DMS79 treated with DMSO at 0.1 percent for 48 hours (cell line): ENCODE measurements at regions not wholly inside any gene's neighbourhood (a gene's known extent, or its start where the extent isn't known, plus 50 kb on each side); places are given as distances from the start of the nearest gene placed in this dataset.
A peak's percentile ranks its signal among the peaks of the same experiment; 100 is the strongest.
"Not testable (repeated sequence)": the region's sequence is repeated elsewhere in the genome, so short reads cannot be mapped to it uniquely, and the experiment has no call there.

Experiments
- DNase-seq: peaks from one replicate; lab custom pipeline; 2025; lab: John Stamatoyannopoulos, UW

GRCh38 chr21:35399002-35399530 is 350.0 kb upstream of the RUNX1 start:
- DNase-seq, result peak; percentile 23

GRCh38 chr21:35398346-35398982 is 349.4 kb upstream of the RUNX1 start:
- peak; percentile 22 for DNase-seq

- DNase-seq, result no peak
Observed at GRCh38 chr21:35397781-35398180, 348.7 kb upstream of the RUNX1 start.

DNA sequence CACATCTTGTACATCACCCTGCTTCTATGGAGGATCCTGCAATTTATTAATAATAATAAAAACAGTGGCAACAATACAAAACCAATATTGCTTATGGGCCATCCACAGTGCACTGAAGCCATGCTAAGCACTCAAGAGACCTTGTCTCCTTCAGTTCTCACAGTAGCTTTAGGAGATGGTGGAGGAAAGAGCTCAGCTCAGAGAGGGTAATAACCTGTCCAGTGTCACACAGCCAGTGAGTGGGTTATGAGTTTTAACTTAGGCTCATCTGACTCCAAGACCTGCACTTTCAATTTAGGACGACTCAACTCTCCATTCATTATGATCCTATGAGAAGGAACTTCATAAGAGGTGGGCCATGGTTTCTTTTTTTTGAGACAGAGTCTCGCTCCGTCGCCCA is 347.6 kb upstream of the RUNX1 start:
- DNase-seq, result no peak

DNA sequence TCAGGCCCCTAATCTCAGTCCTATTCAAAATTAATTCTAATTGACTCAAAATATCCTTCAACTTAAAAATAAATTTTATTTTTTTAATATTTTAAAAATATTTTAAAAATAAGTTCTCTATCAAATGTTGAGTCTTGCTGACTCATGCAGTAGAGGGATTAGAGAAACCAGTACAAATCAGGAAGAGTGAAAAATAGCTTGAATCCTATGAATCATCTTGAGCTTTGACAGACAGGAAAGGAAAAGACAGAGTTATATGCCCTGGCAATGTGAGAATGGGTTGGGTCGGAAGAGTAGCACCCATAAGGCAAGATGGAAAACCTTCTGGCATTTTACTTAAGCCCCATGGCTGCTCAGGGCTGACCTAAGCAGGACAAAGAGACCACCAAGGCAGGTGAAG is 346.6 kb upstream of the RUNX1 start:
- no peak for DNase-seq

DNA sequence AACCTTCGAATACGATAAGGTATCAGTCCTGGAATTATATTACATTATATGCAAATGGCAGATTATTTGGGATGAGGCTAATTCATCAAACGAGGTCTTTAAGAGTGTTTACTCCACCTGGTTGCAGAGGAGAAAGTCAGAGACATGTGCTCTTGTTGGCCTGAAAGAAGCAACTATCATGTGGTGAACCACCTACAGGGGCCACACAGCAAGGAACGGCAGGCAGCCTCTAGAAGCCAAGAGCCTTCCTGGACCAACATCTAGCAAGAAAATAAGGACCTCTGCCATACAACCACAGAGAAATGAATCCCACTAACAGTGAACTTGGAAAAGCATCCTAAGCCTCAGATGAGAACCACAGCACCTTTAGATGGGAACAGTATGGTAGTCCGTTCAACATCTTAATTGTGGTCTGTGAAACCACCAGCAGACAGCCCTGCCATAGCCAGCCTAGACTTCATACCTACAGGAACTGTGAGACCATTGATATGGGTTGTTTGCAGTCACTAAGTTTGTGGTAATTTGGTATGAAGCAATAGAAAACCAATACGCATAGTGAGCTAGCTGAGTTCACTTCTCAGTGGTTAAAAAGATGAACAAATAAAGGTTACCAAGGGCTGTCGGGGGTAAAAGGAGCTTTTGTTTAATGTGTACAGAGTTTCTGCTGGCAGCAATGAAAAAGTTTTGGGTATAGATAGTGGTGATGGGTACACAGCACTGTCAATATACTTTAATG is 345.7 kb upstream of the RUNX1 start:
- no peak for DNase-seq

- DNase-seq, result no peak
Observed at GRCh38 chr21:35394049-35394448, 344.9 kb upstream of the RUNX1 start.

GRCh38 chr21:35390013-35390776 is 341.1 kb upstream of the RUNX1 start:
- peak; percentile 82 for DNase-seq

DNA sequence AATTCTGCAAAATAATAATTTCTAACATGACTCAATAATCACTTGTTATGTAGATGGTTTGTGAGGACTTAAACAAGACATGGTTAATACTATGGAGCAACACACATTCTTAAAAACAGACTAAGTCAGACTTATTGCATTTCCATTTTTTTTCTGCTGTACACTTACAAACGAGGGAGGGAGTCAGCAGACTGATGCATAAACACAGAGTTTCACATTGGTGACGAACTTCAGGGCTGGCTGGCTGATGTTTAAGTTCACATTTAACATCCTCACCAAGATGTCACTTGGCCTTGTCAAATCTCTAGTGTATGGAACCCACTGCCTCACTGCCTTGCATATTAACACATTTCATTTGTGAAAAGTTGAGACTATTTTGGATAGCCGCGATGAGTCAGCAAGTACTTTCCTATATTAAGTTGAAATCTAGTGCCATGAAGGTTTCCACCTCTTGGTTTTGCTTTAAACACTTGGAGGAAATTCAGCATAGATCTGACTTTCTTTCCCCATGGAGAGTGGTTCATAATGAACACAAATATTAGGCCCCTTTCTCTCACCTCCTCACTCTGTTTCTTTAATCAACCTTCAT is 337.5 kb upstream of the RUNX1 start:
- no peak for DNase-seq

GRCh38 chr21:35384375-35384774 is 335.3 kb upstream of the RUNX1 start:
- no peak for DNase-seq

DNA sequence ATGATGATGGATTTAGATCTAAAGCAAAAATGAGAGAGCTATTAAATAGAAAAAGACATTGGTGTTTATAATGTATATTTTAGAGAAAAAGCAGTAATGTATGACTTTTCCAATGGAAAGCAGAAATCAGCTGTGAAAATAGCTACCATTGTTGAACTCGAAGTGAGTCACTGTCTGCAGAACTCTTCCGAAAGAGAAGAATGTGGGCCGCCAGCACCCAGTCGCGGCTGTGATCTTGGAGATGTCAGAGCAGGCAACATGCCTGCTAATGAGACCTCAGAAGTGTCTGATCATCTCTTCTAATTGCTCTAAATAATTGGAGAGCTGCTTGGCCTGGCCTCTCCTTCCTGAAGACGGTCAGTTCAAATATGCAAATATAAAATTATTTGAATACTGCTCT is 333.6 kb upstream of the RUNX1 start:
- no peak for DNase-seq

DNA sequence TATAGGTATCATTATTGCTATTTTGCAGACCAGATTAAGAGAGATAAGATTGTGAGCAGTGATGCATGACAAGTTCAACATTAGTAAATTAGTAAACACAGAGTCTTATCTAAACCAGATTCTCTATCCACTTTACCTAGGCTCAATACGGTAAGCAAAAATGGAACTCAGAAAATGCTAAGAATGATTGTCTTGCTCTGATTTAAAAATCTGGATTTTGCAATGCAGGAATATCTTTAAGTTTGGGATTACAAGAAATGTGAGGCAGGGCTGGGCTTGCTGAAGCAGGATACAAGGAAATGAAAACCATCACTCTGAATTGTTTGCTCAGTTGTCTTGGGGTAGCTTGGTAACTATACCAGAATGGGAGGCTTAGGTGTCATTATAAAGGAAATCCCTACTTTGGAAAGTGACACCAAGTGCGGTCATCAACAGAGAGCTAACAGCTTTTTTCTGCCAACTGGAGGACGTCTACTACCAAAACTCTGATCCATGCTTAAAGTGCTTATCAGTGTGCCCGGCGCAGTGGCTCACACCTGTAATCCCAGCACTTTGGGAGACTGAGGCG is 332.7 kb upstream of the RUNX1 start:
- no peak for DNase-seq

DNA sequence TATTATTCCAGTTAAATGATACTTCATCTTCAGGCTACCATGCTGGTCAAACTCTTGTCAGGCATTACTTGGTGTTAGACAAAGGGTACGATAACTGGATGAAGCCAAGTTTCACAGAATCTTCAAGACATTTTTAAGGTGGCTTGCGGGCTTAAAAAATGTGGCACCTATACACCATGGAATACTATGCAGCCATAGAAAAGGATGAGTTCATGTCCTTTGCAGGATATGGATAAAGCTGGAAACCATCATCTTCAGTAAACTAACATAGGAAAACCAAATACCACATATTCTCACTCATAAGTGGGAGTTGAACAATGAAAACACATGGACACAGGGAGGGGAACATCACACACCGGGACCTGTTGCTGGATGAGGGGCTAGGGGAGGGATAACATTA is 331.2 kb upstream of the RUNX1 start:
- not testable (repeated sequence) for DNase-seq

GRCh38 chr21:35378881-35379280 is 329.8 kb upstream of the RUNX1 start:
- no peak for DNase-seq

- DNase-seq, result no peak
Observed at GRCh38 chr21:35377505-35378090, 328.5 kb upstream of the RUNX1 start.

DNA sequence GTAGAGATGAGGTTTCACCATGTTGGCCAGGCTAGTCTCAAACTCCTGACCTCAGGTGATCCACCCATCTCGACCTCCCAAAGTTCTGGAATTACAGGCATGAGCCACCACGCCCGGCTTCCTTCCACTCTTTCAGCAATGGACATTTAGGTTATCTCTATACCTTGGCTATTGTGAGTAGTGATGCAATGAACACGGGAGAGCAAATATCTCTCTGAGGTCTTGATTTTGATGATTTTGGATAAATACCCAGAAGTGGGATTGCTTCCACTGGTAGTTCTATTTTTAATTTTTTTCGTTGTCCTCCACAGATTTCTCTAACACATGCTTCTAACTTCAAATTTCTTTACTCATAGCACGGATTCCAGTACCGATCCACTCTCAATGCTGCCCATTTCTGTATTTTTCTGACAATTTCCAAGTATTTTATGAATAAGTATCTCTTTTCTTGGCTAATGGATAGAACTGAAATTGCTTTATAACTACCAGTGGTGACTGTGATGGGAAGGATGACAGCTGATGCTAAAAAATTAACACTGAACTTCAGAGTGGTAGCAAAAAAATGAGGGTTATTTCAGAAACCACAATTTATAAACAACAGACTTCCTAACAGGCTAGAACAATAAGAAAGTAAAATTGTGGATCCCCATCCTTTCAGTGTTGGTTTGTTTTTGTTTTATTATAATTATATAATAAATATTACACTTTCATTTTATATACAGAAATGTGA is 327.5 kb upstream of the RUNX1 start:
- DNase-seq, result no peak

DNA sequence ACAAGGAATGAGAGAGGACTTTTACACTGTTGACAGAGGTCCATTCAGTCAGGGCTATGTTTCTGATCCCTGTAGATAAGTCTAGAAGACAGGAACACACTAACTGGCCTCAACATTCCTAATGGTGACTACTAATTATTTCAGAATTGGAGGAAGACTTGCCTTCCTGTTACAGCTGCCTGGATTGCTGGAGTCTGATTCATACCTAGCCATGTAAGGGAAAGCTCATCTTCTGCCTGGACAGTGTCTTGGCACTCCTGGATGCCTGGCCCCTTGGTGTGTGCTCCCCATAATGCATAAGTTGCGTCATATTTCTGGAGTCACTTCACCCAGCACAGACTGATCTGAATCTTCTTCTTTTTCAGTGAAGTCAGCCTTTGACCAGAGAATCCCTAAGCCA is 326.0 kb upstream of the RUNX1 start:
- DNase-seq, result no peak

DNA sequence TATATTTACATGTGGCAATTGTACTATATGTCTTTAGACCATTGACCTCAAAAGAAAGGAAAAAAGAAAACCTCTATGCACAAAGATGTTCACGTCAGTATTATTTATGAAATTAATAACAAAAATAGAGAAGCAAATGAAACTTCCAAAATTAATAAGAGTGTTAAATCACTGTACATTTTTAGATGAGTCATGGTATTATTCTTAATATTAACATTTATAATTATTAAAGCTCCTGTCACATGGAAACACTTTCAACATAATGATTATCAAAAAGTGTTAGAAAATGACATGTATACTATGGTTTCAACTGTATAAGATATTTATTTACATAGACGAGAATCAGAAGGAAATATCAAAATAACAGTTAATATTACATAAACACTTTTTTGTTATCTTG is 324.9 kb upstream of the RUNX1 start:
- no peak for DNase-seq

DNA sequence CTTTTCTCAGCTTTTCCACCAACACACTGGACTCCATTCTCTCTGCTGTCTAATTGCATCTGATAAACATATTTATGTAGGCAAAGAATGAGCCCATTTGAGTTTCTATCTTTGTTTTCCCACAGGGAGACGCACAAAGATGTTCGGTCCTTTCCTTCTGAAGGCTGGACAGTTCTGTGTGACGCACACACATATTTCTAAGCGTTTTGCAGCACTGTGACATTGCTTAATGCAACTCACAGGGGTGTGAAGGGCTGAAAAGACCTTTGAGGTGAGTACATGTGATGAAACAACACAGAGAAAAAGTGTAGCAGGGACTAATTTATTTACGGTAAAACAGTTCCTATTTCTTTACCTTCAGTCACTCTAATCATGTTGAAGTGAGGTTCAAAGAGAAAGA is 323.1 kb upstream of the RUNX1 start:
- no peak for DNase-seq

GRCh38 chr21:35370671-35371070 is 321.6 kb upstream of the RUNX1 start:
- DNase-seq, result no peak

GRCh38 chr21:35370071-35370470 is 321.0 kb upstream of the RUNX1 start:
- no peak for DNase-seq
